ENCODE measurements at regions not wholly inside any gene's neighbourhood (a gene's known extent, or its start where the extent isn't known, plus 50 kb on each side); places are given as distances from the start of the nearest gene placed in this dataset.

DNA sequence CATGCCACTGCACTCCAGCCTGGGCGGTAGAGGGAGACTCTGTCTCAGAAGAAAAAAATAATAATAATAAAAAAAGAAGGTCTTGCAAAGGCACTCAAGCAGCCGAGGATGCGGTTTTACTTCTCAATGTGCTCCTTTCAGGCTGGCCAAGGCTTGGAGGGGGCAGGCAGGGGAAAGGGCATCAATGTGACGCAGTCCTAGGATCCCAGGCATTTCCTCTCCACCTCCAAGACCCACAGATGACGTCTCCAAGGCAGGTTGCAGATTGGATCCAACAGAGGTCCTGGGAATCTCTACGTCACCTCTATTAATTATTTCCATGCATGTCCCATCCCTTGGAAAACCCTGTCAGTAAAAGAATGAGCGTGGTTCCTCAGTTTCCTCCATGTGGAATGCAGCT lies 56.2 kb downstream of the FAM43A start:
- TF ChIP-seq, protein P1, sequence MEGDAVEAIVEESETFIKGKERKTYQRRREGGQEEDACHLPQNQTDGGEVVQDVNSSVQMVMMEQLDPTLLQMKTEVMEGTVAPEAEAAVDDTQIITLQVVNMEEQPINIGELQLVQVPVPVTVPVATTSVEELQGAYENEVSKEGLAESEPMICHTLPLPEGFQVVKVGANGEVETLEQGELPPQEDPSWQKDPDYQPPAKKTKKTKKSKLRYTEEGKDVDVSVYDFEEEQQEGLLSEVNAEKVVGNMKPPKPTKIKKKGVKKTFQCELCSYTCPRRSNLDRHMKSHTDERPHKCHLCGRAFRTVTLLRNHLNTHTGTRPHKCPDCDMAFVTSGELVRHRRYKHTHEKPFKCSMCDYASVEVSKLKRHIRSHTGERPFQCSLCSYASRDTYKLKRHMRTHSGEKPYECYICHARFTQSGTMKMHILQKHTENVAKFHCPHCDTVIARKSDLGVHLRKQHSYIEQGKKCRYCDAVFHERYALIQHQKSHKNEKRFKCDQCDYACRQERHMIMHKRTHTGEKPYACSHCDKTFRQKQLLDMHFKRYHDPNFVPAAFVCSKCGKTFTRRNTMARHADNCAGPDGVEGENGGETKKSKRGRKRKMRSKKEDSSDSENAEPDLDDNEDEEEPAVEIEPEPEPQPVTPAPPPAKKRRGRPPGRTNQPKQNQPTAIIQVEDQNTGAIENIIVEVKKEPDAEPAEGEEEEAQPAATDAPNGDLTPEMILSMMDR (IDR thresholded peaks at IDR 0.05; ENCODE audit: borderline replicate concordance, extremely low read depth, low read length, poor library complexity, severe bottlenecking), result no peak
- no peak for TF ChIP-seq EZH2 (IDR thresholded peaks at IDR 0.05; ENCODE audit: borderline replicate concordance, low read depth, low read length, severe bottlenecking)
- ATAC-seq (ENCODE audit: insufficient read depth, low read depth) (no peak), DNase-seq (no peak)
- Histone ChIP-seq H3K9me3 (ENCODE audit: insufficient read depth, low read length, severe bottlenecking) (no peaks in the 10 kb centered on the region), H2AFZ (ENCODE audit: low read depth, low read length) (no peak overlapping the region), H4K20me1 (ENCODE audit: insufficient read depth, low read length) (no peaks in the 10 kb centered on the region), H3K4me1 (ENCODE audit: insufficient read depth, low read length) (no peaks in the 10 kb centered on the region), H3K4me3 (ENCODE audit: low read depth in 1 of 2, low read length in 2 of 2) (no peak overlapping the region), H3K27me3 (ENCODE audit: insufficient read depth, low read length, poor library complexity) (peaks cover 37% of the 10 kb centered on the region), H3K36me3 (ENCODE audit: insufficient read depth, low read length) (no peaks in the 10 kb centered on the region), H3K9ac (ENCODE audit: low read depth, low read length) (no peak overlapping the region), H3K79me2 (ENCODE audit: insufficient read depth, low read length) (no peaks in the 10 kb centered on the region), H3K4me2 (ENCODE audit: insufficient read depth, low read length) (no peak overlapping the region), H3K27ac (ENCODE audit: low read length) (no peak overlapping the region)

DNA sequence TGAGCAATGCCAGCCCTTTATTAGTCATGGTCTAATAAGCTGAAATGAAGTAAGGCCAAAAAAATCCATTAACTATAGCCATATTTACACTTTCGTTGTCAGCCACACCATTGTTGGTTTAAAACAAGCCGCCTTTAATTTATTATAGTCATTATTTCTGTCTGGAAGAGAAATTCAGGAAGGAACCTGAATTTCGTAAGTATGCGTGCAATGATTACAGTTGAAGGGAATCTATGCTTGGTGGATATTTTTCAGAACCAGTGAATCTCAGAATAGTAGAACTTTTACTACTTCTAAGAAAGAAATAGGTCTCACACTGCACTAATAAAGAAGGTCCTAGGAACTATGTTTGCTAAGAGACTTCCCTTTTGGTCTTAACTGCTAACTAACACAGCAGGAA lies 59.1 kb downstream of the FAM43A start:
- Histone ChIP-seq H4K20me1 (ENCODE audit: insufficient read depth, low read length) (no peaks in the 10 kb centered on the region), H2AFZ (ENCODE audit: low read depth, low read length) (no peak overlapping the region), H3K27ac (ENCODE audit: low read length) (no peak overlapping the region), H3K4me1 (ENCODE audit: insufficient read depth, low read length) (no peaks in the 10 kb centered on the region), H3K9ac (ENCODE audit: low read depth, low read length) (no peak overlapping the region), H3K4me3 (ENCODE audit: low read depth in 1 of 2, low read length in 2 of 2) (no peak overlapping the region), H3K27me3 (ENCODE audit: insufficient read depth, low read length, poor library complexity) (peaks cover 11% of the 10 kb centered on the region), H3K36me3 (ENCODE audit: insufficient read depth, low read length) (no peaks in the 10 kb centered on the region), H3K79me2 (ENCODE audit: insufficient read depth, low read length) (no peaks in the 10 kb centered on the region), H3K9me3 (ENCODE audit: insufficient read depth, low read length, severe bottlenecking) (no peaks in the 10 kb centered on the region), H3K4me2 (ENCODE audit: insufficient read depth, low read length) (no peak overlapping the region)
- DNase-seq (no peak), ATAC-seq (ENCODE audit: insufficient read depth, low read depth) (no peak)
- no peak for TF ChIP-seq EZH2 (IDR thresholded peaks at IDR 0.05; ENCODE audit: borderline replicate concordance, low read depth, low read length, severe bottlenecking)
- TF ChIP-seq, protein P1 (IDR thresholded peaks at IDR 0.05; ENCODE audit: borderline replicate concordance, extremely low read depth, low read length, poor library complexity, severe bottlenecking), result no peak

DNA sequence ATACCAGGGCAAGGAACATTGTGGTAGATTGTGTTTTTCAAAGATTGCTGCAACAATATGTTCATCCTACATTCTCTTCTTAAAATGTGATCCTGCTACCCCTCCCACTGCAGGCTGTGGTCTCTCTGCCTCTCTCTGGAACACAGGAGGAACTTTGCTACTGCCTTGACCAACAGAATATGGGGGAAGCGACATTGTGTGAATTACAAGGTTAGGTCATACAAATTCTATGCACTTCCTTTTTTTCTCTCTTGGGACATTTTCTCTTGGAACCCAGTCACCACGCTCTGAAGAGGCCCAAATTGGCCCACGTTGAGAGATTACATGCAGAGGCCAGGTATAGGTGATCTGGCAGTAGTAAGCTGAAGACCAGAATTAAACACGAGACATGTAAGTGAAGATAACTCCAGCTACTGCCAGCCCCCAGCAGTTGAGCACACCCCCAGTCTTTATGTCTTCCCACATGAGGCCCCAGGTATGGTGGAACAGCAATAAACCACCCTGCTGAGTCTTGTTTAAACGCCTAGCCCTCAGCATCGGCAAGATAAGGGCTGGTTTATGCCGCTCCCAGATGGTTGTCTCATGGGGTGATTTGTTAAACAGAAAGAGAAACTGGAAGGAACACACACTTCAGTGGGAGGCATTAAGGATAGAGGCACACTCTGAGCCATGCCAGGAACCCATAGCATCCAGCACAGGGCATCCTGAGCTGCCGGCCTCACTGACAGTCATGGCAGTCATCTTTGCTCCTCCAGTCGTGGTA lies 59.9 kb downstream of the FAM43A start:
- Histone ChIP-seq H3K79me2 (ENCODE audit: insufficient read depth, low read length) (no peaks in the 10 kb centered on the region), H3K9ac (ENCODE audit: low read depth, low read length) (no peak overlapping the region), H3K27ac (ENCODE audit: low read length) (no peak overlapping the region), H2AFZ (ENCODE audit: low read depth, low read length) (no peak overlapping the region), H3K27me3 (ENCODE audit: insufficient read depth, low read length, poor library complexity) (peaks cover 15% of the 10 kb centered on the region), H3K4me1 (ENCODE audit: insufficient read depth, low read length) (no peaks in the 10 kb centered on the region), H3K36me3 (ENCODE audit: insufficient read depth, low read length) (no peaks in the 10 kb centered on the region), H4K20me1 (ENCODE audit: insufficient read depth, low read length) (no peaks in the 10 kb centered on the region), H3K4me3 (ENCODE audit: low read depth in 1 of 2, low read length in 2 of 2) (no peak overlapping the region), H3K9me3 (ENCODE audit: insufficient read depth, low read length, severe bottlenecking) (no peaks in the 10 kb centered on the region), H3K4me2 (ENCODE audit: insufficient read depth, low read length) (no peak overlapping the region)
- no peak for ATAC-seq (ENCODE audit: insufficient read depth, low read depth)
- DNase-seq, result no peak
- TF ChIP-seq, protein P1 (IDR thresholded peaks at IDR 0.05; ENCODE audit: borderline replicate concordance, extremely low read depth, low read length, poor library complexity, severe bottlenecking), result no peak
- TF ChIP-seq EZH2 (IDR thresholded peaks at IDR 0.05; ENCODE audit: borderline replicate concordance, low read depth, low read length, severe bottlenecking), result no peak
